GM21529 (cell line): ENCODE measurements at regions not wholly inside any gene's neighbourhood (a gene's known extent, or its start where the extent isn't known, plus 50 kb on each side); places are given as distances from the start of the nearest gene placed in this dataset.

Experiments used
- ATAC-seq: cut with Tn5 transposase; IDR thresholded peaks from one replicate; pipeline ENCODE4 v1.9.1; 2021; ENCODE audit not compliant: unreplicated experiment

GRCh38 chr16:73172973-73173709 lies 125.2 kb upstream of the ZFHX3 start:
- ATAC-seq: no peak

GRCh38 chr16:73172241-73172972 lies 124.5 kb upstream of the ZFHX3 start:
- no peak for ATAC-seq

GRCh38 chr16:73171901-73172240 lies 123.9 kb upstream of the ZFHX3 start:
- ATAC-seq: no peak

- ATAC-seq: no peak
Observed at GRCh38 chr16:73171380-73171779, 123.5 kb upstream of the ZFHX3 start.

GRCh38 chr16:73170612-73171038 lies 122.7 kb upstream of the ZFHX3 start:
- ATAC-seq: no peak

GRCh38 chr16:73166947-73167550 lies 119.1 kb upstream of the ZFHX3 start:
- ATAC-seq: no peak

GRCh38 chr16:73166441-73166851 lies 118.5 kb upstream of the ZFHX3 start:
- no peak for ATAC-seq

- ATAC-seq: no peak
Observed at GRCh38 chr16:73163238-73163815, 115.4 kb upstream of the ZFHX3 start.

- ATAC-seq: no peak
Observed at GRCh38 chr16:73161977-73162376, 114.0 kb upstream of the ZFHX3 start.

GRCh38 chr16:73159296-73159695 lies 111.4 kb upstream of the ZFHX3 start:
- no peak for ATAC-seq

GRCh38 chr16:73157861-73158260 lies 109.9 kb upstream of the ZFHX3 start:
- ATAC-seq: no peak

GRCh38 chr16:73154063-73154870 lies 106.3 kb upstream of the ZFHX3 start:
- no peak for ATAC-seq

- no peak for ATAC-seq
Observed at GRCh38 chr16:73152386-73153125, 104.6 kb upstream of the ZFHX3 start.

GRCh38 chr16:73151941-73152340 lies 104.0 kb upstream of the ZFHX3 start:
- no peak for ATAC-seq

- ATAC-seq: no peak
Observed at GRCh38 chr16:73151225-73151624, 103.3 kb upstream of the ZFHX3 start.

- ATAC-seq: no peak
Observed at GRCh38 chr16:73150786-73151185, 102.9 kb upstream of the ZFHX3 start.

- ATAC-seq: no peak
Observed at GRCh38 chr16:73149334-73149733, 101.4 kb upstream of the ZFHX3 start.

- no peak for ATAC-seq
Observed at GRCh38 chr16:73147958-73148357, 100.0 kb upstream of the ZFHX3 start.

- ATAC-seq: no peak
Observed at GRCh38 chr16:73145166-73145880, 97.4 kb upstream of the ZFHX3 start.
